ENCODE measurements at regions not wholly inside any gene's neighbourhood (a gene's known extent, or its start where the extent isn't known, plus 50 kb on each side); places are given as distances from the start of the nearest gene placed in this dataset.

DNA sequence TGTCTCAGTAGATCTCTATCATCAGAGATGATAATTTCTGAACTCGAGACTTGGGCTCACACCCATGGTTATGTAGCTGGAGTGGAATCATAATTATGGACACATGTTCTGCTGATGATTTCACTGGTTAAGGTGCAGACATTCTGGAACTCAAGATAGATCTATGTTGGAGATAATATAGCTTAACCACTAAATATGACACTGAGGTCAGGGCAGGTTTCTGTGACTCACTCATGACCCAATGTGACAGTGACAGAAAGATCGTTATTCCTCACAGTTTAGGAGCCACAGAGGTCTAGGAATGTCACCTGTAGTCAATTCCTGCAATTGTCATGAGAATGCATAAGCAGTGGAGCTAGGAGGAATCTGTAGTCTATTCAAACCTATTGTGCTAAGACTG, 828.6 kb downstream of the TRIB2 start:
- no peak for DNase-seq (ENCODE audit: low read depth in 1 of 2, low spot score in 1 of 2)
- Histone ChIP-seq H3K4me3 (replicated peaks; ENCODE audit: insufficient read depth, low read length) (no peak overlapping the region), H3K27ac (replicated peaks) (no peak overlapping the region), H3K27me3 (ENCODE audit: insufficient read depth, poor library complexity, severe bottlenecking) (no peaks in the 10 kb centered on the region)
- TF ChIP-seq REST (IDR thresholded peaks at IDR 0.05; ENCODE audit: insufficient replicate concordance, low read depth) (no peak), SPI1 (IDR thresholded peaks at IDR 0.05; ENCODE audit: borderline replicate concordance, low read depth) (no peak), POLR2AphosphoS5 (IDR thresholded peaks at IDR 0.05; ENCODE audit: low read depth) (no peak), GABPA (IDR thresholded peaks at IDR 0.05; ENCODE audit: low read depth) (no peak)
- TF ChIP-seq, protein P1, sequence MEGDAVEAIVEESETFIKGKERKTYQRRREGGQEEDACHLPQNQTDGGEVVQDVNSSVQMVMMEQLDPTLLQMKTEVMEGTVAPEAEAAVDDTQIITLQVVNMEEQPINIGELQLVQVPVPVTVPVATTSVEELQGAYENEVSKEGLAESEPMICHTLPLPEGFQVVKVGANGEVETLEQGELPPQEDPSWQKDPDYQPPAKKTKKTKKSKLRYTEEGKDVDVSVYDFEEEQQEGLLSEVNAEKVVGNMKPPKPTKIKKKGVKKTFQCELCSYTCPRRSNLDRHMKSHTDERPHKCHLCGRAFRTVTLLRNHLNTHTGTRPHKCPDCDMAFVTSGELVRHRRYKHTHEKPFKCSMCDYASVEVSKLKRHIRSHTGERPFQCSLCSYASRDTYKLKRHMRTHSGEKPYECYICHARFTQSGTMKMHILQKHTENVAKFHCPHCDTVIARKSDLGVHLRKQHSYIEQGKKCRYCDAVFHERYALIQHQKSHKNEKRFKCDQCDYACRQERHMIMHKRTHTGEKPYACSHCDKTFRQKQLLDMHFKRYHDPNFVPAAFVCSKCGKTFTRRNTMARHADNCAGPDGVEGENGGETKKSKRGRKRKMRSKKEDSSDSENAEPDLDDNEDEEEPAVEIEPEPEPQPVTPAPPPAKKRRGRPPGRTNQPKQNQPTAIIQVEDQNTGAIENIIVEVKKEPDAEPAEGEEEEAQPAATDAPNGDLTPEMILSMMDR (IDR thresholded peaks at IDR 0.05; ENCODE audit: insufficient read depth, low read length): no peak

DNA sequence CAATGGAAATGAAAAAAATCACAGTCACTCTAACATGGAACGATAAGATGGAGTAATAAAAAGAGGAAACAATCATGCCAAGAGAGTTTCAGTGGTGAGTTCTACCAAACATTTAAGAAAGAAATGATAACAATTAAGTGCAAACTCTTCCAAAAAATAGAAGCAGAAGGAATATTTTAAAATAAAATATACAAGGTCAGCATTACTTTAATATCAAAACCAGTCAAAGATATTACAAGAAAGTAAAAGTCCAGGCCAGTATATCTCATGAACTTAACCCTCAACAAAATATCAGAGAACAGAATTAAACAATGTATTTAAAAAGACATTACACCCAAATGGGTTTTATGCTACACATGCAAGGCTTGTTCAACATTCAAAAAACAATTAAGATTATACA, 829.4 kb downstream of the TRIB2 start:
- TF ChIP-seq, protein P1 (IDR thresholded peaks at IDR 0.05; ENCODE audit: insufficient read depth, low read length): no peak
- TF ChIP-seq POLR2AphosphoS5 (IDR thresholded peaks at IDR 0.05; ENCODE audit: low read depth): no peak
- no peak for TF ChIP-seq REST (IDR thresholded peaks at IDR 0.05; ENCODE audit: insufficient replicate concordance, low read depth)
- TF ChIP-seq GABPA (IDR thresholded peaks at IDR 0.05; ENCODE audit: low read depth): no peak
- TF ChIP-seq SPI1 (IDR thresholded peaks at IDR 0.05; ENCODE audit: borderline replicate concordance, low read depth): no peak
- DNase-seq (ENCODE audit: low read depth in 1 of 2, low spot score in 1 of 2): no peak
- H3K27me3 ChIP-seq (ENCODE audit: insufficient read depth, poor library complexity, severe bottlenecking): no peaks in the 10 kb centered on the region

DNA sequence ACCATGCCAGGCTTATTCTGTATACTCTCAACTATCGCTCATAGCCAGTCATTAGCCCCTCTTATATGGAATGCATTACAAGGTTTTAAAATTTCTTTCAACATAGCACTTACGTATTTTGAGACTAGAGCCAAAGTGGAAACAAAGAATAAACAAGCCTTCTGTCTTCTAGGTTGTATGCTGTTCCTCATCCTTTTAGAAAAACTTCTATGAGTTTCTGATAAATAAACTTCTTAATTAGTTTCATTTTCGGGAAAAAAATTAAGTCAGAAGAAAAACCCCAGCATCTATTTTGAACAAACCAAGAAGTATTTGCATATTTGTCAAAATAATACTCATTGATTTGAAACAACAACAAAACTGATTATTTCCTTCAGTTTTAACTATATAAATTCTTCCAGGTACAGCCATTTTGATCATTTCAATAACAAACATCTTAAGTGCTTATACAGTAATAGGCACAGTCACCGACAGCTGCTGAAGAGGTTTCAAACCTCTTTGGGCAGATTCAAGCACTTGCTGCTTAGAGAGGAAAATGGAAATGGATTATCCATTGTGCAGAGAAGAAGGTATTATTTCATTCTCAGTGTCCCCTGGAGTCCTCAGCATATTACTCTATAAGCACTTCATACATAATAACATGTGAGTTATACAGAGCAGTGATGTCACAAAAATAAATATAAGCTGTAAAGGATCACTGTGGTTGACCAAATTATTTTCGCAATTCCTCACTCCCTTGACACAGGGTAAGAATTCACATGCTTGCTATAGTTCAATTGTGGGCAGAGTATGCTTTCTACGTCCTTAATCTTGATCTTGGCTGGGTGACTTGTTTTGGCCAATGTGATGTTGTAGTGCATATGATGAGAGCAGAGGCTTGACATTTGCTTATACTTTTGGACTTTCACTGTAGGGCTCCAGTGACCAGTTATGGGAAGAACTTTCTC, 833.8 kb downstream of the TRIB2 start:
- no peak overlapping the region for H3K27ac ChIP-seq (replicated peaks)
- no peak for DNase-seq (ENCODE audit: low read depth in 1 of 2, low spot score in 1 of 2)
- TF ChIP-seq SPI1 (IDR thresholded peaks at IDR 0.05; ENCODE audit: borderline replicate concordance, low read depth) (no peak), REST (IDR thresholded peaks at IDR 0.05; ENCODE audit: insufficient replicate concordance, low read depth) (no peak), GABPA (IDR thresholded peaks at IDR 0.05; ENCODE audit: low read depth) (no peak), POLR2AphosphoS5 (IDR thresholded peaks at IDR 0.05; ENCODE audit: low read depth) (no peak)
- TF ChIP-seq, protein P1 (IDR thresholded peaks at IDR 0.05; ENCODE audit: insufficient read depth, low read length): no peak
- H3K27me3 ChIP-seq (ENCODE audit: insufficient read depth, poor library complexity, severe bottlenecking): no peaks in the 10 kb centered on the region
- H3K4me3 ChIP-seq (replicated peaks; ENCODE audit: insufficient read depth, low read length): no peak overlapping the region

More for the DNA sequence above, 829.4 kb downstream of the TRIB2 start:
- Histone ChIP-seq H3K27ac (replicated peaks) (no peak overlapping the region), H3K4me3 (replicated peaks; ENCODE audit: insufficient read depth, low read length) (no peak overlapping the region)
